ENCODE measurements at regions not wholly inside any gene's neighbourhood (a gene's known extent, or its start where the extent isn't known, plus 50 kb on each side); places are given as distances from the start of the nearest gene placed in this dataset.
"Not testable (repeated sequence)": the region's sequence is repeated elsewhere in the genome, so short reads cannot be mapped to it uniquely, and the experiment has no call there.

DNA sequence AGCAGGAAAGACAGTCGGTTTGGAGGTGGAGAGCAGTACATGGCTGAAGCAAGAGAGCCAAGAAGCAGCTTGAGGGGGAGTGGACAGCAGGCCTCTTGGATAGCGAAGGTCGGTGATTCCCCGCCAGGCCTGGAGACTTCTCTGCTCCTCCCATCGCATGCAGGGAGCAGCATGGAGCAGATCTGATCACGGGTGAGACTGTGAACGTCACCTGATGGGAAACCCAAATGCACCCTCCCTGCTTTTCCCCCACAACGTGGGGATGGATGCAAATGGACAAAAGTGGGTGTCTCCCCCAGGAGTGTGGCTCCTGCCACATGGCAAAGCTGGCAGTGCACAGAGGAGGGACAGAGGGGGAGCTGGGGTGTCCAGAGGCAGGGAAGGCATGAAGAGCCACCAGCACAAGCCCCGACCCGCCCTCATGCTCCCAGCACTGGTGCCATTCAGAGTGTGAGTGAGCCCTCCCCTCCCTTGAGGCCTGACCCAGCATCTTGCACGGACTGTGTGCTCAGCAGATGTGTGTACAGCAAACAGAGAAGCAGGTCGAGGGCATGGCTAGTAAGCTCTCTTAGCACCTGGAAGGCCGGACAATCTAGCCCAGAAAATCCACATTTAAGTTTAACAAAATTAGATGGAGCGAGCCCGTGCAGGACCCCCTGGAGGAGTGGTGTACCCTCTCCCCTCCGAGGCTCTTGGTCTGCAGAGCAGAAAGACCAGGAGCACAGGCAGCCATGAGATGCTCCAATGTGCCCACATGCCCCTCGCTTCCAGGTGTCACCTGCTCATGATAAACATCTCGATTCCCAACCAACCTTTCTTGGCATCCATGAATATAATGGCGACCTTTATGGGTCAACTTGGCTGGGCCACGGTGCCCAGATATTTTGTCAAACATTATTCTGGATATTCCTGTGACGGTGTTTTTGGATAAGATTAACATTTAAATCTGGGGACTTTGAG, 661.7 kb downstream of the TBC1D22A start:
- Mint-ChIP-seq H3K4me1 (no peaks in the 10 kb centered on the region), H3K9me3 (peaks cover 0 to 4% of the 10 kb centered on the region in 2 donors), H3K27ac (no peak overlapping the region), H3K27me3 (peaks cover 18% of the 10 kb centered on the region in 2 donors), H3K4me3 (no peak overlapping the region), H3K36me3 (no peaks in the 10 kb centered on the region)
- no peak for DNase-seq
- ATAC-seq (replicated peaks), result no peak

GRCh38 chr22:47423266-47423665, 660.8 kb downstream of the TBC1D22A start:
- H3K27ac Mint-ChIP-seq, result no peak overlapping the region
- ATAC-seq (replicated peaks) (no peak), DNase-seq (no peak)
- peaks cover 18% of the 10 kb centered on the region in 2 donors for H3K27me3 Mint-ChIP-seq
- no peaks in the 10 kb centered on the region for H3K4me1 Mint-ChIP-seq
- peaks cover 0 to 2% of the 10 kb centered on the region in 2 donors for H3K9me3 Mint-ChIP-seq
- no peaks in the 10 kb centered on the region for H3K36me3 Mint-ChIP-seq
- H3K4me3 Mint-ChIP-seq, result no peak overlapping the region

DNA sequence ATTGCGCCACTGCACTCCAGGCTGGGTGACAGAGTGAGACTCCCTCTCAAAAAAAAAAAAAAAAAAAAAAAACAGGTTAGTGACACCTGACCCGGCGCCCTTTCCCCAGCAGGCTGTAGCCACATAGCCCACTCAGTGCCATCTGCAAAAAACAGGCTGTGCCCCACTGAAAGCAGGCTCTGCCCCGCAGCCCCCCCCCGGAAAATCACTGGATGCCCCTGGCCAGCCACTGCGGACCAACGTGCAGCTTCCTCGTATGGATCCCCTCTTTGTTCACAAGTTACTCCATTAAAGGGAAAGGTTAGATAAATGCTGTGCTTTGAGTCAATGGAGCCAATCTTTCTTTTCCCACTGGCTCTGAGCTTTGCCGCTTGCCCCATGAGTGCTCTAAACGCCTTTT, 660.3 kb downstream of the TBC1D22A start:
- Mint-ChIP-seq H3K4me1 (no peaks in the 10 kb centered on the region), H3K27me3 (peaks cover 18% of the 10 kb centered on the region in 2 donors), H3K36me3 (no peaks in the 10 kb centered on the region), H3K4me3 (no peak overlapping the region), H3K27ac (no peak overlapping the region), H3K9me3 (peaks cover 0 to 2% of the 10 kb centered on the region in 2 donors)
- ATAC-seq (replicated peaks), result no peak
- no peak for DNase-seq

DNA sequence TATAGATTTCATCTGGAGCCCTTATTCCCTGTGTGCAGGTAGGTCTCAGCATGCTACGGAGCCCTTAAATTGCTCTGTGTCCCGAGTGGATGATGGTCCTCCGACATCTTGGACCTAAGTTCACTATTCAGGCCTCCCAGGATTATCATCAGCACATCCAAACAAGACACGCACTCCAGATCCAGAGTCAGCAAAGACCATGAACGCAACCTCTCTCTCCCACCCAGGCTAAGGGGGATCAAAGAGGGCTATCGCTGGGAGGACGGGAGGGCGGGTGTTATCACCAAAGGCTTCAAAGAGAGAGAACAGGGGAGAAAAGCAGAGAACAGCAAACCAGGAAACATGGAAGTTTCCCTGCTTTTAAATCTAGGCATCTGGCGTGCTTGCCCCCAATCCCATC, 659.4 kb downstream of the TBC1D22A start:
- H3K36me3 Mint-ChIP-seq, result no peaks in the 10 kb centered on the region
- peaks cover 18% of the 10 kb centered on the region in 2 donors for H3K27me3 Mint-ChIP-seq
- no peaks in the 10 kb centered on the region for H3K4me1 Mint-ChIP-seq
- peaks cover 2% of the 10 kb centered on the region in 2 donors for H3K9me3 Mint-ChIP-seq
- no peak overlapping the region for H3K4me3 Mint-ChIP-seq
- DNase-seq, result no peak
- ATAC-seq (replicated peaks), result no peak
- H3K27ac Mint-ChIP-seq, result no peak overlapping the region

GRCh38 chr22:47420211-47420610, 657.8 kb downstream of the TBC1D22A start:
- Mint-ChIP-seq H3K27ac (no peak overlapping the region), H3K9me3 (peaks cover 3 to 6% of the 10 kb centered on the region in 2 donors), H3K27me3 (peaks cover 18% of the 10 kb centered on the region in 2 donors), H3K4me1 (no peaks in the 10 kb centered on the region), H3K4me3 (no peak overlapping the region), H3K36me3 (no peaks in the 10 kb centered on the region)
- DNase-seq (no peak), ATAC-seq (replicated peaks) (no peak)

DNA sequence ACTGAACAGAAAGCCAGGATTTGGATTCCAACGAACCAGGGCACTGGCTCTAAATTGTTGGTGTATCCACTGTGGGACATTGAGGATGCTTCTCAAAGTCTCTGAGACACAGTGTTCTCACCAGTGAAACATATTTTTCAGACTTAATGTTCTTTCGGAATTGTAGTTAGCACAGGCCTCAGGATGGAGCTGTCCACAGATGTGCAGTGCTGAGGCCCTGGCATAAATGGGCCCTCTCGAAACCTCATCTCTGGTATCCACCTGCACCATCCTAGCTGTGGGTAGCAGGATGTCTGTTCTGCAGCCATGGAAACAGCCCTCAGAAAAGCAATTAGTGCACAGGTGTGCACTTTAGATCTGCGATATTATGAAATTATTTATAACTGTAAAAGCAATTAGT, 656.8 kb downstream of the TBC1D22A start:
- H3K27ac Mint-ChIP-seq, result no peak overlapping the region
- peaks cover 3 to 6% of the 10 kb centered on the region in 2 donors for H3K9me3 Mint-ChIP-seq
- H3K27me3 Mint-ChIP-seq, result peaks cover 15 to 18% of the 10 kb centered on the region in 2 donors
- no peak for ATAC-seq (replicated peaks)
- H3K4me1 Mint-ChIP-seq, result no peaks in the 10 kb centered on the region
- no peak overlapping the region for H3K4me3 Mint-ChIP-seq
- DNase-seq, result no peak
- no peaks in the 10 kb centered on the region for H3K36me3 Mint-ChIP-seq

DNA sequence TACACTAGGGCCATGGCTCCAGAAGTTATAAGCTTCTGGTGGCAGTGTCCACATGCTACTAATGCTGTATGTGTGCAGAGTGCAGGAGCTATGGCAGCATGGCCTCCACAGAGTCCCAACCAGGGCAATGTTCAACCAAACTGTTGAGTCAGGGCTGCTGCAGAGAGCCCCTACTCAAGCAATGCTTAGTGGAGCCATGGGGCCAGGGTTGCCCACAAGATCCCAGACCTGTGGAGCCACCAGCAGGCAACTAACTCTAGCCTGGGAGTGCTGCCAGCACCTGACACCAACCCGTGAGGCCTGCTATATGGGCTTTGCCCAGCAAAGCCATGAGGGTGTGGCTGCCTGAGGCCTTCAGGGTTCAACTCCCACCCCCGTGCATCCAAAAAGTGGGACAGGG, 655.2 kb downstream of the TBC1D22A start:
- Mint-ChIP-seq H3K27me3 (peaks cover 11 to 14% of the 10 kb centered on the region in 2 donors), H3K36me3 (no peaks in the 10 kb centered on the region), H3K9me3 (peaks cover 3 to 6% of the 10 kb centered on the region in 2 donors), H3K27ac (no peak overlapping the region), H3K4me3 (no peak overlapping the region), H3K4me1 (no peaks in the 10 kb centered on the region)
- no peak for ATAC-seq (replicated peaks)
- DNase-seq, result no peak

DNA sequence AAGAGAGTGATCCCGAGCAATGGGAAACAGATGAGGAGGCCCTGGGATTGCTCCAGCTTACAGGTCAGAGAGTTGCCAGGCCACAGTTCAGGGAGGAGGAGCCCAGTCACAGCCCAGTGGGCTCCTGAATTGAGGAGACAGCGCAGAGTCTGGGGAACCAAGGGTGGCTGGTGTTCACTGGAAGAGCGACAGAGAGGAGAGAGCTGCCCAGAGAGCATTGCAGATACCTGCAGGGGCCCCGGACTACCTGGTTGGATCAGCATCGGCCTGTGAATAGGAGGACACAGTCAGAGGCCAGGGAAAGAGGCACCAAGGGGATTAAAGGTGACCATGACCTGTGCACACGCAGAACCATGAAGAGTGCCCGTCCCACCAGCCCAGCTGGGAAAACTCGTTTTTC, 648.6 kb downstream of the TBC1D22A start:
- Mint-ChIP-seq H3K27me3 (peaks cover 29 to 32% of the 10 kb centered on the region in 2 donors), H3K27ac (no peak overlapping the region), H3K36me3 (no peaks in the 10 kb centered on the region), H3K4me1 (no peaks in the 10 kb centered on the region), H3K4me3 (no peak overlapping the region), H3K9me3 (no peaks in the 10 kb centered on the region)
- ATAC-seq (replicated peaks), result no peak
- no peak for DNase-seq

- DNase-seq, result no peak
- H3K4me3 Mint-ChIP-seq, result no peak overlapping the region
- H3K4me1 Mint-ChIP-seq, result no peaks in the 10 kb centered on the region
- no peak overlapping the region for H3K27ac Mint-ChIP-seq
- no peak for ATAC-seq (replicated peaks)
- H3K9me3 Mint-ChIP-seq, result no peaks in the 10 kb centered on the region
- no peaks in the 10 kb centered on the region for H3K36me3 Mint-ChIP-seq
- H3K27me3 Mint-ChIP-seq, result peaks cover 29 to 33% of the 10 kb centered on the region in 2 donors
These were observed 647.3 kb downstream of the TBC1D22A start for GRCh38 chr22:47409539-47410275.

DNA sequence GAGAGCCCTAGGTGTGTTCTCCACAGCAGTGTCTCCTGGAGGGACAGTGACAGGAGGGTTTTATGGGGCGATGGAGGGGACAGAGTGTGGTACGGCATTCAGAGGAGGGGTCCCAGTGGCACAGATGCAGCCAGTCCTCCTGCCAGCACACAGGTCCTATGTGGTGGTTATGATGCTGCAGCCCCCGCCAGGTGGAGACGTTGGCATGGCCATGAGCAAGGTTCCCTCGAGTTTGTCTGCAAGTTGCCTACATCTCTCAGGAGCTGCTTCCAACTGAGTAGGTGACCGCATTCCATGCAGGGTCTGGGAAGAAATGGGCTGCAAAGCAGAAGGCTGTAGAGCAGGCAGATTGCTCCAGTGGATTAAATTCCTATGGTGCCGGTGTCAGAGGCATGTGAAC, 646.0 kb downstream of the TBC1D22A start:
- DNase-seq (no peak), ATAC-seq (replicated peaks) (no peak)
- no peak overlapping the region for H3K4me3 Mint-ChIP-seq
- H3K4me1 Mint-ChIP-seq, result no peaks in the 10 kb centered on the region
- no peak overlapping the region for H3K27ac Mint-ChIP-seq
- H3K36me3 Mint-ChIP-seq, result no peaks in the 10 kb centered on the region
- H3K27me3 Mint-ChIP-seq, result peaks cover 26 to 39% of the 10 kb centered on the region in 2 donors
- H3K9me3 Mint-ChIP-seq, result no peaks in the 10 kb centered on the region

- H3K27ac Mint-ChIP-seq, result no peak overlapping the region
These were observed 645.1 kb downstream of the TBC1D22A start for GRCh38 chr22:47407461-47408025.

GRCh38 chr22:47406896-47407295, 644.4 kb downstream of the TBC1D22A start:
- no peaks in the 10 kb centered on the region for H3K36me3 Mint-ChIP-seq
- H3K4me1 Mint-ChIP-seq, result no peaks in the 10 kb centered on the region
- H3K27ac Mint-ChIP-seq, result no peak overlapping the region
- no peaks in the 10 kb centered on the region for H3K9me3 Mint-ChIP-seq
- DNase-seq (no peak), ATAC-seq (replicated peaks) (no peak)
- H3K27me3 Mint-ChIP-seq, result peaks cover 30 to 46% of the 10 kb centered on the region in 2 donors
- no peak overlapping the region for H3K4me3 Mint-ChIP-seq

More at GRCh38 chr22:47407461-47408025, 645.1 kb downstream of the TBC1D22A start:
- no peak for ATAC-seq (replicated peaks)
- peaks cover 29 to 45% of the 10 kb centered on the region in 2 donors for H3K27me3 Mint-ChIP-seq
- no peak for DNase-seq
- H3K36me3 Mint-ChIP-seq, result no peaks in the 10 kb centered on the region
- no peaks in the 10 kb centered on the region for H3K9me3 Mint-ChIP-seq
- no peak overlapping the region for H3K4me3 Mint-ChIP-seq
- H3K4me1 Mint-ChIP-seq, result no peaks in the 10 kb centered on the region

DNA sequence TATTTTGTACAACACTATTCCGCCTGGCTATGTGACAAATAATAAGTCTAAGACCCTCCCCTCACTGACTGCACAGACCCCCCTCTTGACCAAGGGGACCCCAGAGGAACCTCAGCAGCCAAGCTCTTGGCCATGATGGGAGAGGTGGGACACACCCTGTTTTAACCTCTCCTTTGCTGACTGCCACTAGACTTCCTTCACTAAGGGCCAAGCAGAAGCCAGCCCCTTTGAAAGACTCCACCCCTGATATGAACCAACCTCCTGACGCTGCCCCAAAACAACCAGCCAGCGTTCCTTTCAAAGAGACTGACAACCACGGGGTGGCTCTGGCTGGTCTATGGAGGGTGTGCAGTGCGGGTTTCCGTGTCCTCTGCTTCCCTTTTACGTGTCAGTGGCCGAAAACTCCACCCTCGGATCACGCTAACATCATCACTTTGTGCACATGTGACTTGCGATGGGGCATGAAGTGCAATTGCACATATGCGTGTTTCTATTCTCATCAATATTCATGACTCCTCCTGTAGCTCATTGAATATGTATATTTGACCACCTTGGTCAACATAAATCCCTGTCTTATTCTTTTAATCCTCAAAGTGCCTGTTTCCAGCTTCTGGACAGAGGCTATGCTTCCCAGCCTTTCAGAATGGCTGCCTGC, 643.9 kb downstream of the TBC1D22A start:
- Mint-ChIP-seq H3K9me3 (no peaks in the 10 kb centered on the region), H3K4me3 (no peak overlapping the region), H3K27ac (no peak overlapping the region), H3K36me3 (no peaks in the 10 kb centered on the region), H3K4me1 (no peaks in the 10 kb centered on the region), H3K27me3 (peaks cover 30 to 41% of the 10 kb centered on the region in 2 donors)
- DNase-seq (no peak), ATAC-seq (replicated peaks) (no peak)

GRCh38 chr22:47405222-47405621, 642.8 kb downstream of the TBC1D22A start:
- DNase-seq; H3K4me3 Mint-ChIP-seq; ATAC-seq (replicated peaks); H3K27ac Mint-ChIP-seq; H3K4me1 Mint-ChIP-seq; H3K9me3 Mint-ChIP-seq; H3K36me3 Mint-ChIP-seq: not testable (repeated sequence)
- peaks cover 27 to 33% of the 10 kb centered on the region in 2 donors for H3K27me3 Mint-ChIP-seq
